ENCODE measurements at regions not wholly inside any gene's neighbourhood (a gene's known extent, or its start where the extent isn't known, plus 50 kb on each side); places are given as distances from the start of the nearest gene placed in this dataset.

DNA sequence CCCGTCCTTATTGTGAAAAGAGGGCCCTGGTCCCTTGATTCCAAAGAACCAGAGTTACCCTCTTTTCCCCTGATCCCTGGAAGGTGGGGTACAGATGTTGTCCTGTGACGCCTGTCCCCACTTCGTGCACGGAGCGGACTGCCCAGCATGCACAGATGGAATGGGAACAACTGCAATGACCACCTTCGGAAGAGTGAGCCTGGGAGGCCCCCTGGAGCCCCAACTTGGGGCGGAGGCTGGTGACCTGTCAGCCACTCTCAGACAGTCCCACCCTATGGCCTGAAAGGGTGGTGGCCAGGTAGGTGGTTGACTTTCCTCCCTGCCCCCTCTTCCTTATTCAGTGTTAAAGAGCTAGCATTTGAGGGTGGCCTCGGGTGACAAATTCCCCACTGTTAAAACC is 196.6 kb upstream of the GALNT17 start:
- no peak overlapping the region for H2BK120ac ChIP-seq (replicated peaks; ENCODE audit: low read depth, low read length)
- POLR2A ChIA-PET (ENCODE audit: partially characterized antibody) = interaction anchor here (0.7 to 1.1 kb wide), 2 partner anchors 28 to 38 kb away, joined by 3 read pairs; no protein-coding TSS in a partner anchor
- WGBS, 2 experiments (ENCODE audit: extremely low coverage in 1 of 2, insufficient coverage in 1 of 2, insufficient read length in 1 of 2, insufficient replicate concordance in 2 of 2, low coverage in 1 of 2, low lambda C conversion rate in 2 of 2, missing lambda C conversion rate in 1 of 2) = 81% methylated on average over 8 of the region's 8 CpGs; no CpG with 5 or more reads in 1 of the 2 experiments
- H3K23ac ChIP-seq (ENCODE audit: insufficient read length) = no peak overlapping the region
- no peaks in the 10 kb centered on the region for H3K79me2 ChIP-seq (ENCODE audit: control insufficient read depth in 1 of 2, insufficient read depth in 2 of 2, low read length in 2 of 2)
- H2AFZ ChIP-seq (ENCODE audit: low read length) = no peak overlapping the region
- no peak overlapping the region for H2AK5ac ChIP-seq (ENCODE audit: low read depth, low read length)
- H3K56ac ChIP-seq (replicated peaks; ENCODE audit: insufficient read length, low read depth, low read length) = no peak overlapping the region
- no peak overlapping the region for H4K5ac ChIP-seq (ENCODE audit: insufficient read length, low read depth, low read length)
- no peak overlapping the region for H4K91ac ChIP-seq (replicated peaks; ENCODE audit: insufficient read length, low read length)
- H2BK20ac ChIP-seq (ENCODE audit: low read length) = peak overlapping the region; percentile 66; the same call in 1 of the 2 replicates
- H3K27ac ChIP-seq (ENCODE audit: low read depth, low read length) = no peak overlapping the region
- H3K4ac ChIP-seq (replicated peaks; ENCODE audit: insufficient read length, low read depth, low read length) = no peak overlapping the region
- H3K79me1 ChIP-seq (ENCODE audit: low read depth, low read length) = no peaks in the 10 kb centered on the region
- DNase-seq (ENCODE audit: low read depth in 1 of 2, low spot score in 2 of 2) (no peak), FAIRE-seq (no peak)
- no peak overlapping the region for H3K4me2 ChIP-seq (ENCODE audit: insufficient read depth in 1 of 2, low read depth in 2 of 2, low read length in 2 of 2)
- H2BK5ac ChIP-seq (ENCODE audit: low read depth, low read length) = no peak overlapping the region
- H2BK12ac ChIP-seq (ENCODE audit: low read depth, low read length) = no peak overlapping the region
- CTCF ChIA-PET (ENCODE audit: partially characterized antibody) = interaction anchor here (0.7 to 1.7 kb wide), 4 partner anchors 13 to 245 kb away, joined by 3 to 5 read pairs (median 4); no protein-coding TSS in a partner anchor
- no peak overlapping the region for H3K4me3 ChIP-seq (ENCODE audit: extremely low read depth in 1 of 4, insufficient read depth in 2 of 4, low read depth in 3 of 4, low read length in 4 of 4)
- H3K4me1 ChIP-seq (replicated peaks in 1 of 4; ENCODE audit: control insufficient read depth in 3 of 4, insufficient read depth in 4 of 4, low read length in 3 of 4) = peaks cover 0 to 3% (median 0%) of the 10 kb centered on the region in 4 experiments; a peak in 2 of 7 replicates
- H3K23me2 ChIP-seq (ENCODE audit: low read depth, low read length) = no peaks in the 10 kb centered on the region
- no peaks in the 10 kb centered on the region for H3K36me3 ChIP-seq (ENCODE audit: control insufficient read depth in 2 of 4, insufficient read depth in 4 of 4, low read length in 3 of 4)
- no peak overlapping the region for H3K14ac ChIP-seq (ENCODE audit: insufficient read length)
- H3K18ac ChIP-seq (ENCODE audit: extremely low read depth, low read length) = no peak overlapping the region
- H3K27me3 ChIP-seq (replicated peaks in 1 of 4; ENCODE audit: control insufficient read depth in 3 of 4, extremely low read depth in 1 of 4, insufficient read depth in 3 of 4, low read length in 3 of 4) = no peaks in the 10 kb centered on the region
- H3K9ac ChIP-seq (replicated peaks in 1 of 4; ENCODE audit: extremely low read depth in 1 of 4, low read depth in 3 of 4, low read length in 3 of 4) = no peak overlapping the region
- H3K9me3 ChIP-seq (ENCODE audit: insufficient read depth in 2 of 2, low read depth in 1 of 2, low read length in 1 of 2) = no peaks in the 10 kb centered on the region
- H2BK15ac ChIP-seq (ENCODE audit: low read length) = no peak overlapping the region
- no peaks in the 10 kb centered on the region for H4K20me1 ChIP-seq (replicated peaks in 1 of 2; ENCODE audit: control insufficient read depth in 1 of 2, insufficient read depth in 2 of 2, low read length in 2 of 2)
- no peak overlapping the region for H4K8ac ChIP-seq (ENCODE audit: extremely low read depth, insufficient read depth, low read length)
- TF ChIP-seq SIN3A (conservative IDR thresholded peaks at IDR 0.05 in 1 of 2, IDR thresholded peaks at IDR 0.05 in 1 of 2; ENCODE audit: low read depth in 1 of 2, low read length in 2 of 2) (no peak), ZNF274 (IDR thresholded peaks at IDR 0.05; ENCODE audit: borderline replicate concordance, extremely low read depth, low read length) (no peak), ATF3 (IDR thresholded peaks at IDR 0.05; ENCODE audit: insufficient read depth, low read depth, low read length) (no peak), EP300 (IDR thresholded peaks at IDR 0.05; ENCODE audit: borderline replicate concordance in 1 of 2, low read depth in 2 of 2, low read length in 2 of 2) (no peak), TAF7 (optimal IDR thresholded peaks at IDR 0.05; ENCODE audit: borderline replicate concordance, low read depth, low read length) (no peak), SP2 (IDR thresholded peaks at IDR 0.05; ENCODE audit: low read length) (no peak), HDAC6 (IDR thresholded peaks at IDR 0.05; ENCODE audit: low read depth, low read length) (no peak), SIRT6 (IDR thresholded peaks at IDR 0.05; ENCODE audit: low read length) (no peak)
- TF ChIP-seq, protein P1, sequence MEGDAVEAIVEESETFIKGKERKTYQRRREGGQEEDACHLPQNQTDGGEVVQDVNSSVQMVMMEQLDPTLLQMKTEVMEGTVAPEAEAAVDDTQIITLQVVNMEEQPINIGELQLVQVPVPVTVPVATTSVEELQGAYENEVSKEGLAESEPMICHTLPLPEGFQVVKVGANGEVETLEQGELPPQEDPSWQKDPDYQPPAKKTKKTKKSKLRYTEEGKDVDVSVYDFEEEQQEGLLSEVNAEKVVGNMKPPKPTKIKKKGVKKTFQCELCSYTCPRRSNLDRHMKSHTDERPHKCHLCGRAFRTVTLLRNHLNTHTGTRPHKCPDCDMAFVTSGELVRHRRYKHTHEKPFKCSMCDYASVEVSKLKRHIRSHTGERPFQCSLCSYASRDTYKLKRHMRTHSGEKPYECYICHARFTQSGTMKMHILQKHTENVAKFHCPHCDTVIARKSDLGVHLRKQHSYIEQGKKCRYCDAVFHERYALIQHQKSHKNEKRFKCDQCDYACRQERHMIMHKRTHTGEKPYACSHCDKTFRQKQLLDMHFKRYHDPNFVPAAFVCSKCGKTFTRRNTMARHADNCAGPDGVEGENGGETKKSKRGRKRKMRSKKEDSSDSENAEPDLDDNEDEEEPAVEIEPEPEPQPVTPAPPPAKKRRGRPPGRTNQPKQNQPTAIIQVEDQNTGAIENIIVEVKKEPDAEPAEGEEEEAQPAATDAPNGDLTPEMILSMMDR (IDR thresholded peaks at IDR 0.05; ENCODE audit: control extremely low read depth in 1 of 3, insufficient read depth in 1 of 3, low read depth in 1 of 3, low read length in 3 of 3) = peak in 1 of 3 experiments; percentile 2; a peak in 1 of 4 replicates
- TF ChIP-seq, protein P2, sequence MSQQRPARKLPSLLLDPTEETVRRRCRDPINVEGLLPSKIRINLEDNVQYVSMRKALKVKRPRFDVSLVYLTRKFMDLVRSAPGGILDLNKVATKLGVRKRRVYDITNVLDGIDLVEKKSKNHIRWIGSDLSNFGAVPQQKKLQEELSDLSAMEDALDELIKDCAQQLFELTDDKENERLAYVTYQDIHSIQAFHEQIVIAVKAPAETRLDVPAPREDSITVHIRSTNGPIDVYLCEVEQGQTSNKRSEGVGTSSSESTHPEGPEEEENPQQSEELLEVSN (IDR thresholded peaks at IDR 0.05) = no peak

All from H1 (cell line).